ENCODE measurements at regions not wholly inside any gene's neighbourhood (a gene's known extent, or its start where the extent isn't known, plus 50 kb on each side); places are given as distances from the start of the nearest gene placed in this dataset.

DNA sequence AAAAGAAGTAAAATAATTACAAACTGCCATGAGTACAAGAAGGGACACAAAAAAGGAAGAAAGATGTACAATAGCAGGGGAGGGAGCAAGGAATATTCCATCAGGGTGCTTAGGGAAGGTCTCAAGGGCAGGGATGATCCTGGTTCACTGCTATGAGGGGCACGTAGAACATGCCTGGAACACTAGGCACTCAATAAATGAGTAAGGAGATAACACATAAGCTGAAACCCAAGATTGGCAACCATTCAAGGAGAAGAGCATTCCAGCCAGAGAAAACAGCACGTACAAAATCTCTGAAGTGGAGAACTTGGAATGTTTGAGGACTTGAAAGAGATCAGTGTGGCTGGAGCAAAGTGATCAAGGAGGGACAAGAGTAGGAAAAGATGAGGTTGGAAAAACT, 103.2 kb downstream of the FAM161A start:
- TF ChIP-seq POLR2AphosphoS5 (IDR thresholded peaks at IDR 0.05; ENCODE audit: low read depth, low read length) (no peak), POLR2A (IDR thresholded peaks at IDR 0.05; ENCODE audit: low read depth, low read length) (no peak), TAF1 (IDR thresholded peaks at IDR 0.05; ENCODE audit: low read depth, low read length) (no peak), POU2F2 (IDR thresholded peaks at IDR 0.05; ENCODE audit: low read depth, low read length) (no peak), PAX5 (IDR thresholded peaks at IDR 0.05; ENCODE audit: insufficient read depth, low read length, severe bottlenecking) (no peak), SPI1 (IDR thresholded peaks at IDR 0.05; ENCODE audit: low read depth, low read length) (no peak)

Measured in GM12891 (cell line).